HG03175 (cell line): ENCODE measurements at regions not wholly inside any gene's neighbourhood (a gene's known extent, or its start where the extent isn't known, plus 50 kb on each side); places are given as distances from the start of the nearest gene placed in this dataset.
"Not testable (repeated sequence)": the region's sequence is repeated elsewhere in the genome, so short reads cannot be mapped to it uniquely, and the experiment has no call there.

Experiments
- ATAC-seq: cut with Tn5 transposase; IDR thresholded peaks from one replicate; pipeline ENCODE4 v1.9.1; 2021; ENCODE audit warnings: mild to moderate bottlenecking, moderate library complexity; ENCODE audit not compliant: unreplicated experiment

- no peak for ATAC-seq
Observed at GRCh38 chr6:119845161-119845560, 495.6 kb upstream of the MAN1A1 start.

- ATAC-seq: no peak
Observed at GRCh38 chr6:119844387-119844786, 494.8 kb upstream of the MAN1A1 start.

GRCh38 chr6:119842191-119842590 lies 492.6 kb upstream of the MAN1A1 start:
- ATAC-seq: no peak

- ATAC-seq: no peak
Observed at GRCh38 chr6:119838043-119838442, 488.5 kb upstream of the MAN1A1 start.

GRCh38 chr6:119834418-119834817 lies 484.9 kb upstream of the MAN1A1 start:
- no peak for ATAC-seq

- ATAC-seq: no peak
Observed at GRCh38 chr6:119832411-119832810, 482.9 kb upstream of the MAN1A1 start.

GRCh38 chr6:119830494-119831295 lies 481.1 kb upstream of the MAN1A1 start:
- no peak for ATAC-seq

- no peak for ATAC-seq
Observed at GRCh38 chr6:119830069-119830468, 480.5 kb upstream of the MAN1A1 start.

GRCh38 chr6:119829499-119829898 lies 479.9 kb upstream of the MAN1A1 start:
- ATAC-seq: not testable (repeated sequence)

- ATAC-seq: no peak
Observed at GRCh38 chr6:119829006-119829405, 479.4 kb upstream of the MAN1A1 start.

- ATAC-seq: no peak
Observed at GRCh38 chr6:119821380-119821779, 471.8 kb upstream of the MAN1A1 start.

GRCh38 chr6:119818876-119819275 lies 469.3 kb upstream of the MAN1A1 start:
- ATAC-seq: no peak

- ATAC-seq: no peak
Observed at GRCh38 chr6:119814609-119815400, 465.2 kb upstream of the MAN1A1 start.

GRCh38 chr6:119802464-119802863 lies 452.9 kb upstream of the MAN1A1 start:
- no peak for ATAC-seq

GRCh38 chr6:119801056-119801455 lies 451.5 kb upstream of the MAN1A1 start:
- no peak for ATAC-seq

GRCh38 chr6:119800526-119800925 lies 451.0 kb upstream of the MAN1A1 start:
- no peak for ATAC-seq

GRCh38 chr6:119799596-119800509 lies 450.3 kb upstream of the MAN1A1 start:
- no peak for ATAC-seq

- ATAC-seq: no peak
Observed at GRCh38 chr6:119791736-119792135, 442.2 kb upstream of the MAN1A1 start.

GRCh38 chr6:119781365-119781764 lies 431.8 kb upstream of the MAN1A1 start:
- ATAC-seq: no peak

- ATAC-seq: no peak
Observed at GRCh38 chr6:119768201-119768600, 418.6 kb upstream of the MAN1A1 start.
